ENCODE measurements at regions not wholly inside any gene's neighbourhood (a gene's known extent, or its start where the extent isn't known, plus 50 kb on each side); places are given as distances from the start of the nearest gene placed in this dataset.
"Not testable (repeated sequence)": the region's sequence is repeated elsewhere in the genome, so short reads cannot be mapped to it uniquely, and the experiment has no call there.

DNA sequence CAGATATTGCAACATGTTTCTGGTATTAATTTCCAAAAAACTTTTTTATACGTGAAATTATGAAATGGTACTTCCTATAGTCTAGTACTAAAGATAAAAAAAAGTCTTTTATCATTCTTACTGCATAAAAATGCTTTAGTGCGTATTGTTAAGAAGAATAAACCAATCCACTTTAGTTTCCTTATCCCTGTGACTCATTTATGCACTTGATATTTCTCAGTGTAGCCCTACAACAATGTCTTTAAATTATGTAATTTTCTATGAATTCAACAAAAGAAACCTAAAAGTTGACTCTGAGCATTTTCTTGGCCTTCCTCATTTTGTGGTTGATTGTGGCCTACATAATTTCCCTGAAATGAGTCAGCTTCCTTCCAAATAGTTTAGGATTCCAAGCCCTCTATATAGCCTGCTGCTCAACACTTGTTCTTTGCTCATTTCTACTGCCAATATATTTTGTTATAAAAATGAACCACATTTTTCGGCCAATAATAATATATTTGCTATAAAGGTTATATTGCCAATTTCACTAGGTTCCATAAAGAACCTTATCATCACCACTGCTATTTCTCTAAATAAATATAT lies 961.7 kb upstream of the ADAMTS5 start:
- not testable (repeated sequence) for DNase-seq

DNA sequence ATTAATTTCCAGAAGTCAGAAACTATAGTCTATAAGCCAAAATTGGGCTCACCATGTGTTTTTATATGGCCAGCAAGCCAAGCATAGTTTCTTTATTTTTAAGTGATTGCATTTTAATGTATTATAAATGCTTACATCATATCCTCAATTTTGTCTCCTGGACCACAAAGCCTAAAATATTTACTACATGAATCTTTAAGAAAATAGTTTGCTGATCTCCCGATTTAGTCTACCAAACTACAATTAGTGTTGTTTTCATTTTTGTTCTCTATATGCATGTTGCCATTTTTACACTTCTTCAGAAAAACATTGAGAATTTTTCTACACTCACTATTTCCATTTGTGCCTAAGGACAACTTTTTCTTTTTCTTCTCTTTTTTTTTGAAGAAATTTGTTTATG lies 954.5 kb upstream of the ADAMTS5 start:
- DNase-seq = not testable (repeated sequence)

DNA sequence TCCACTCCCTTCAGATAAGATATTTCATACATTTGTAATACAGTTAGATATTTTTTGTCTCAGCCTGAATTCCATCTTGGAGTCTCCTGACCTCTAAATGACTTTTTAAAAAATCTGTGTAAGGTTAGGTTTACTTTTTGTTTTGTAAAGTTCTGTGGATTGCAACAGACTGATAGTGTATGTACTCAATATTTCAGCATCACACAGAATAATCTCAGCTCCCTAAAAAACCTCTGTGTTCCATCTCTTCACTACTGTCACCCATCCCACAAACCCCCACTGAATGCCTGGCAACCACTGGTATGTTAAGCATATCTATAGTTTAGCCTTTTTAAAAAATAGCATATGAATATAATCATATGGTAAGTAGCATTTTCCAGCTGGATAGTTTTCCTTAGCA lies 951.1 kb upstream of the ADAMTS5 start:
- DNase-seq = not testable (repeated sequence)

DNA sequence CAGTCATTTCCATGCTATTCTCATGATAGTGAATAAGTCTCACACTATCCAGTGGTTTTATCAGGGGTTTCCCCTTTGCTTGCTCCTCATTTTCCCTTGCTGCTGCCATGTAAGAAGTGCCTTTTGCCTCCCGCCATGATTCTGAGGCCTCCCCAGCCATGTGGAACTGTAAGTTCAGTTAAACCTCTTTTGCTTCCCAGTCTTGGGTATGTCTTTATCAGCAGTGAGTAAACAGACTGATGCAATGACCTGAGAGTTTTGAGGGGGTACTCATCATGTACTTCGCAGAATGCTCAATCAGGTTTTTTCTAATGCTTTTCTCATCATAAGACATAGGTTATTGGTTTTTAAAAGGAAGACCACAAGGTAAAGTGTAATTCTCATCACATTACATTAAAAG lies 949.4 kb upstream of the ADAMTS5 start:
- DNase-seq = not testable (repeated sequence)

DNA sequence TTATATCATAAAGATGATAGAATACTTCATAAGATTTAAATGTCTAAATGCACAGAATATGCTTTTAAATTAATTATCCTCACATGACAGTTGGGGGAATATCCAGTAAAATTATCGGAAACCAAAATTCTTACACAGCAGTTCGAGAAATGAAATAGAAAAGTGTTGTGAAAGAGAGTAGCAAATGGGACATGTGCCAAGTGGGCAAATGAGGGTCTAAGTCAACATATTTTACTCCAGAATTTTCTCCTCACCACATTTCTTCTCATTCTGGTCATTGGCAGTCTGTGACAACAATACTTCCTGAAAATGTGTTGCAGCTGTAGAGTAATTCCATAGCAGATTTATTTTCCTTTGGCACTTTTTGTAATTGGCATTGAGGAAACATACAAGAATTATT lies 945.2 kb upstream of the ADAMTS5 start:
- DNase-seq = not testable (repeated sequence)

DNA sequence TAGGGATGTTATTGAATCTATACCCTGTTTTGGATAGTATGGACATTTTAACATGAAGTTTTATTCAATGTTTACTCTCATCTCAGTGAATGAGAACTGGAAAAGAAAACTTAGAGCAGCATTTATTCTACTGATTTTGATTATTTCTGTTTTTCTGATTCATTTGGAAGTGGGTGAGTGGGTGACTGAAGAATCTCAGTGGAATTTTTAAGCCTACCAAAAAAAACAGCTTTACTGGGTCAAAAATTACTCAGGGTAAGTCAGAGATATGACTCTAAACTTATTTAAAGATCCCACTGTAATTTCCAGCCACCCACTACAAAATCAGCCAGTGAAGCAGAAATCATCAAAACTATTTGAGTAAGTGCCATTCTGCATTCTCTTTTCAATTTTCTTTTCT lies 942.6 kb upstream of the ADAMTS5 start:
- DNase-seq = not testable (repeated sequence)

DNA sequence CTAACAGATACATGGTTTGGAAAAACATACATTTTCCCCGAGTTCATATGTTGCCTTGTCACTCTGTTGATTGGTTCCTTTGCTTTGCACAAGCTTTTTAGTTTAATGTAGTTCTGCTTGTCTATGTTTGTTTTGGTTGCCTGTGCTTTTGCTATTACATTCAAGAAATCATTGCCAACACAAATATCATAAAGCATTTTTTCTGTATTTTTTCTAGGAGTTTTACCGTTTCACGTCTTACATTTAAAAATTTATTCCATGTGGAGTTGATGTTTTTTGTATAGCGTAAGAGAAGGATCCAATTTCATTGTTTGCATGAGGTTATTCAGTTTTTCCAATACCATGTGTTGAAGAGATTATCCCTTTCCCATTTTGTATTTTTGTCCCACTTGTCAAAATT lies 941.9 kb upstream of the ADAMTS5 start:
- DNase-seq = not testable (repeated sequence)

DNA sequence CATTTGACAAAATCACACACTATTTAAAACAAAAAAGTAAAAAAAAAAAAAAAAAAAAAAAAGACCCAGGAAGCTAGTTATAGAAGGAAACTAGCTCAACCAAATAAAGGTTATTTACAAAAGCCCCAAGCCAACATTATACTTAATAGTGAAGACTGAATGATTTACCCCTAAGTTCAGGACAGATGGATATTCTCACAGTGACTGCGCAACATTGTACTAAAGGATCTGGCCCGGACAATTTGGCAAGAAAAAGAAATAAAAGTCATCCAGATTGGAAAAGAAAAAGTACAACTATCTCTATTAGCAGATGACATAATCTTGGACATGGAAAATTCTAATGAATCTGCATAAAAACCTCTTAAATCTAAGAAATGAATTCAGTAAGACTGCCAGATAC lies 936.0 kb upstream of the ADAMTS5 start:
- not testable (repeated sequence) for DNase-seq

DNA sequence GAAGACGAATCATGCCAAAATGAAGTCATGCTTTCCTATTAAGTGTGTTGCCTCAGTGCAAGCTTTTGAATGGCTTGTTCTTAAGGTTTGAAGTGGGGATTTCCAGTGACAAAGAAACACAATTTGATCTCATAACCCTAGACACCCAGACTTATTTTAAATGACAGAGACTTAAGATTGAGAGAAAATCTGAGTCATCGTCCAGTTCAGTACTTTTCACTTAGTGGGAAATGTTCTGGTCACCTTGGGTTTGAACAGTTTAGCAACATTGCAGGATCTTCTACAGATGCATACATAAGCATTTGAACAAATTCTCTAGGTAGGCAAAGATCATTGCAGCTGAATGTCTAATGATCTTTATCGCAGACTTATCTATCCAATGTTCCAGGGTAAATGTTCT lies 926.7 kb upstream of the ADAMTS5 start:
- not testable (repeated sequence) for DNase-seq

DNA sequence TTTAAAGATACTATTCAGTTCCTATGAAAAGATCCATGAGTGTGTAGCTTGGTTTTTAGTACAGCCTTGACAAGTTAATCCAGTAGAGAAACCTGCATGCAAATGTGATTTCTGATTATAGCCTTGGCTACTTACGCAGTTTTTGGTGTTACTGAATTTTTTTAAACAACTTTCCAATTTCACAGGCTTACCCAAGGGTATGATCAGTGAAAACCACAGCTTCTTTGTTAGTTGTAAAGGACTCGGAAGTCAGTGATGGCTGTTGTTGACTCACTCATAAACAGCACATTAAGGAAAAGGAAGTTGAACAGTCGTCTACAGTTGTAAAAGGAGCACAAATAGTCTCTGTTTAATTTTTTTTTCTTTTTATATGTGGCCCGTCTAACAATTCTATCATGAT lies 924.6 kb upstream of the ADAMTS5 start:
- DNase-seq = not testable (repeated sequence)

DNA sequence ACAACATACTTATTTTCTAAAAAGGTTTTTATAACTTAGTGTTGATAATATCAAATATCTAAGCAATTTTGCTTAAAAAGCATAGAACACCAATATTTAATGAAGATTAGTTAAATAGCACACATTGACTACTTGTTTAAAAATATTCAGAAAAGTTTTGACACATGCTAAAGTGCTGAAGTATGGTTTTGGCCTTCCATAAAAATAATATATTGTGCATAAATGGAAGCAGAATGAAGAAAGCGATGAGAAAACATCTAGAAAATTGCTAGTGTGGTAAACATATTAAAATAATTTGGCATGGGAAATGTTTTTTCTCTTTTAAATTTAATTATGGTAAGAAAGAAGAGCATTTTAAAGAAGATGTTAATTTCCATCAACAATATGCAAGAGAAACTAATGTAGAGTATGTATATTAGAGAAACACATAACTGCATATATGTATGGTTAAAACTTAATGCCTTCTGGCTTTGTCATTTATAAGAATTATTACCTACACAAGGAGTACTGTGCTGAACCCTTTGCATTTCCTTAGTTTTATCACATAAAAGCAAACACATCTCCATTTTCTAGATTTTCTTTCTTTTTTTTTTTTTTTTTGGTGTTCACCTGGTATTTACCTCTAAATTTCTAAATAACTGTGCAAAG lies 921.0 kb upstream of the ADAMTS5 start:
- DNase-seq = not testable (repeated sequence)

DNA sequence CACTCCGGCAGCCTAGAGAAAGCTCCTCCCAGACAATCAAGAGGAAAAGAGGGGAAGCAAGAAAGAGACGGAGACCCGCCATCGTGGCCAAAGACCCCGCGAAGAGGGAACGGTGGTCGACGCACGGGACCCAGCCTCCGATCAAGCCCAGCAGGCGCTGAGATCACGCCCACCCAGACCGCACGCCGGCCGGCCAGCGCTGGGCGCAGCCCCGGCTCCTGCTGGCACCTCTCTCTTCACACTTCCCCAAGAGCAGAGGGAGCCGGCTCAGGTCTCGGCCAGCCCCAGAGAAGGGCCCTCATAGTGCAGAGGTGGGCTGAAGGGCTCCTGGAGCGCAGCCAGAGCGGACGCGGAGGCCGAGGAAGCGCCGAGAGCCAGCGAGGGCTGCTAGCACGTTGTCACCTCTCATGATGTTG lies 918.4 kb upstream of the ADAMTS5 start:
- no peak for DNase-seq

DNA sequence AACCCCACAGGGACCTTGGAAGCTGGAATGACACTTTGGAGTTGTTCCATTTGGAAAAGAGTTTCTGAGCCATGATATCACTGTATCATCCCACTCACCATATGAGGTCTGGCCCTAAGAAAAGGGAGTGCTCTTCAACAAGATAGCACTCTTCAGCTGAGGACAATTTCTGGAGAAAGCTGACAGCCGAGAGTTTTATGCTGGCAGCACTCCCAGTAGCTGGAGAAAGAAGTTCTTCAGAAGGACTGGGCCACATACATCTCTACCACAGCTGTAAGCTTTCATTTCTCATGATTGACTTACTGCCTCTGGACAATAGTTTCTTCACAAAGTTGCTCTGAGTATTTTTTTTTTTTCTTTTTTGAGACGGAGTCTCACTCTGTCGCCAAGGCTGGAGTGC lies 914.4 kb upstream of the ADAMTS5 start:
- not testable (repeated sequence) for DNase-seq

DNA sequence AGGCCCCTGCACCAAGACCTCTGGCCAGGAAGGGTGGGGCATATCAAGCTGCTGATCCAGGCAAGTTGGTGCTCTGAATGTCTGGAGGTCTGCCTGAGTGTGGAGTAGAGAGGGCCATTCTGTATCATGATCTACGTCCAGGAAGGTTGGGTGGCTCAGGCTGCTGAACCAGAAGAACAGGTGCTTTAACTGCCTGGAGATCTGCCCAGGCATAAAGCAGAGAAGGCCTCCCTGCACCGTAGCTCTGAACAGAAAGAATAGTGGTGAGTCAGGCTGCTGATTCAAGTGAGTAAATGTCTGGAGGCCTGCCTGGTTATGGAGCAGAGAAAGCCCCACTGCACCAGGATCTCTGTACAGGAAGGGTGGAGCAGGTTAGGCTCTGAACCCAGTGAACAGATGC lies 905.5 kb upstream of the ADAMTS5 start:
- DNase-seq = not testable (repeated sequence)

DNA sequence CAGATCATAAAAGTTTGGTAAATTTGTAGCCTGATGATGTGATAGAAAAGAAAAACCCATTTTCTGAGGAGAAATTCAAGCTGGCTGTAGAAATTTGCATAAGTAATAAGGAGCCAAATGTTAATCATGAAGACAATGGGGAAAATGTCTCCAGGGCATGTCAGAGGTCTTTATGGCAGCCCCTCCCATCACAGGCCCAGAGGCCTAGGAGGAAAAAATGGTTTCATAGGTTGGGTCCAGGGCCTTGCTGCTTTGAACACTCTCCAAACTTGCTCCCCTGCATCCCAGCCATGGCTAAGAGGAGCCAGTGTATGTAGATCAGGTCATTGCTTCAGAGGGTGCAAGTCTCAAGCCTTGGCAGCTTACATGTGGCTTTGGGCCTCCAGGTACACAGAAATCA lies 903.9 kb upstream of the ADAMTS5 start:
- not testable (repeated sequence) for DNase-seq

DNA sequence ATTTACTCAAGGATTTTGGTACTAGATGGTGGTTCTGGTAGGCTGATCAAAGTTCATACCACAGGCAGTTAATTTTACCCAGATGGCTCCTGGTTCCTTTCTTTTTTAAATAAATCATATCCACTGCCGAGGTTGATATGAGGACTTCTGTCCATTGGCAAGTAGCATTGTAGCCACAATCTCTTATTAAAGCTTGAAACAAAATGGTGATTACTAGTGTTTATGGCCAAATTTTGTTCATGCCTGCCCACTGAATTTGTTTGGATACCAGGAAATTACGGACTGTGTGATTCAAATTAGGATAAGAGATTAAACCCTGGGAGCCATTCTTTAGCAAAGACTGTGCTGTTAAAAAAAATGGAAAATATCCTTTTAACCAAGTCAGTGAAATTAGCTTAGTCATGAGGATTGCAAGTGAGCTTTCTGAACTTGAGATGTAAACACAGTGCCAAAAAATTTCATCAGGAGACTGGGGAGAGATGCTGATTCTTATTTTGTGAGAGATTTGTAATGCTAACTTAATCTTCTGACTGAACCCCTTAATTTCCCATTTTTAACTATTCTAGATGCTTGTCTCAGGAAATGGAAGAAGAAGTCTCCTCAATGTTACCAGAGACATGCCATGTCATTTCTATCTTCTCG lies 893.5 kb upstream of the ADAMTS5 start:
- DNase-seq = not testable (repeated sequence)

DNA sequence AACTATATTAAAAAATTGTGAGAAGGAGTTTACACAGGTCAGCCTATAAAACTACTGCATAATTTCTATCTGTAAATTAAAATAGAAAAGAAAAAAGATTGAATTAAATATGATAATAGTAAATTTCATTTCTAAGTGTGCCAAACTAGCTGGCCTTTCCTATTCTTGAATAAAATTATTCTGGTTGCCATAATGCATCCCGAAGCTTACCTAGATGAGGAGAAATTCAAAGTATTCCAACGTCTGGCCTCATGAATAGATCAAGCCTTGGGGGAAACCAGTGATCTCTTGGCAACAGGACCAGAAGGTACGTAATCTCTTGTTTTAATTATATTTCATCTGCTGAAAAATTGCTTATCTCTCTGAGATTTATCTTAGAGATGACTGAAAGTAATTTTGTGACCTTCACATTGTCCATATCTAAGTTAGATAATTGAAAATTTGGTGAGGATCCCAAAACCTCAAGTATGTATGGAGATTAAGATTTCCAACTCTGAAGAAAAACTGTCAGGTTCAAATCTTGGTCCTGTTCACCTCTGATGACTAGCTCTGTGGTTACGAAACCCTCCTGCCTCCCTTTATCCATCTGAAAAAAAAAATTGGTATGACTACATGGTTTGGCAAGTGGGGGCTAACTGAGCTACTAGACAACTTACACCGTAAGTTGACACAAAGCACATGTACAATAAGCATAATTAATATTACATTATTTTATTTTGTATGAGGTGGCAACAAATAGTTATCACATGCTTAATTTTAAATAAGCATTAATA lies 891.4 kb upstream of the ADAMTS5 start:
- not testable (repeated sequence) for DNase-seq

DNA sequence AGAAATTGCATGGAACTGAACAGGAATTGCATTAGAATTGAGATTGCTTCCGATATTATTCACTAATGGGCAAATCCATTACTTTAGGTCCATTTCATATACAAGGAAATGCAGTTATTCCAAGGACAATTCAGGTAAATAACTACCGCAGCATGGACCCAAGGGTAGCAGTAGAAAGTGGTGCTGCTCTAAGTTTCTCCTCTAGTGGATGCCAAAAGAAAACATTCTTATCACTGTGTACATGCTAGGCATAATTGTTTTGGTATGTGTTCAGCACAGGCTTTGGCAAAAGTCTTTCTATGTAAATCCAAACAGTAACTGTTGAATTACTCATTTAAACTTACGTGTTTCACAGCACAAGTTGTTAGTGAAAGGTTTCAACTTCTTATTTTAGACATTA lies 890.1 kb upstream of the ADAMTS5 start:
- DNase-seq = not testable (repeated sequence)

DNA sequence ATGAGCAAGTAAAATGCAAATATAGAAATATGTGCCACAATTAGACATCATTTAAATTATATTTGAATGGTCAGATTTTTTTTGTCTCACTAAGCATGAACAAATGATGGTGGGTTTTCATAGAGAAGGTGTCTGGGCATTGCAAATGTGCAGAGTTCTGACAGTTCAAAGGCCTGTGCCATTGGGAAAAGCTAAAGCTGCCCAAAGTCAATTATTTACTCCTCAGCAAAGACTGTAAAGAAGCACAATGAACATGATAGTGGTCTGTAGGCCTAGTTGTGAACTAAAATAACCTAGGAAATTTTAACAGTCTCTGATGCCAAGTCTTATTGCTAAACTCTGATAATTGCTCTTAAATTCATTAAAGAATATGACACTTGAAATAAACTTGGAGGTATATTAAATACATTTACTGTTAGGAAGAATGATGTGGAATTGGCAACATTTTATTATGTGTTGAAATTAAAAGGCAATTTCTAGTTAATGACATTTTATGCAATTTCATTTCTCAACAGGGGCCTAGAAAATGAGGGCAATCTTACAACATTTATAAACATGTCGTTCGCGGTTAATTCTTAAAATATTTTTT lies 874.3 kb upstream of the ADAMTS5 start:
- no peak for DNase-seq

DNA sequence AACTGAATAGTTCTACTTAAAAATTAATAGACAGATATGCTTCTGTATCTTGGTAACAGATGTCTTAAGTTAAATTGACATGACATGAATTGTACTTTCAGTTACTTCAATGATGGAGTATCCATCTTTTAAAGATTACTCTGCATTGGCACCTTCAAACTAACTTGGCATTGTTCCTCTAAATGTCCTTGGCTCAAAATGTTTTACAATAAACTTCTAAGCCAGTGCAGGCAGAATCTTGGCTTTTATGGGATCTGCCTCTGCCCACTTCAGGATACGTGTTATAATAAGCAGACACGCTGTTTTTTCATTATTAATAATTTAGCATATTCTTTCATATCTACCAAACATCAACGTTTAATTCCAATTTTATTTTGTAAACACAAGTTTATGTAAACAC lies 873.4 kb upstream of the ADAMTS5 start:
- DNase-seq = no peak

DNA sequence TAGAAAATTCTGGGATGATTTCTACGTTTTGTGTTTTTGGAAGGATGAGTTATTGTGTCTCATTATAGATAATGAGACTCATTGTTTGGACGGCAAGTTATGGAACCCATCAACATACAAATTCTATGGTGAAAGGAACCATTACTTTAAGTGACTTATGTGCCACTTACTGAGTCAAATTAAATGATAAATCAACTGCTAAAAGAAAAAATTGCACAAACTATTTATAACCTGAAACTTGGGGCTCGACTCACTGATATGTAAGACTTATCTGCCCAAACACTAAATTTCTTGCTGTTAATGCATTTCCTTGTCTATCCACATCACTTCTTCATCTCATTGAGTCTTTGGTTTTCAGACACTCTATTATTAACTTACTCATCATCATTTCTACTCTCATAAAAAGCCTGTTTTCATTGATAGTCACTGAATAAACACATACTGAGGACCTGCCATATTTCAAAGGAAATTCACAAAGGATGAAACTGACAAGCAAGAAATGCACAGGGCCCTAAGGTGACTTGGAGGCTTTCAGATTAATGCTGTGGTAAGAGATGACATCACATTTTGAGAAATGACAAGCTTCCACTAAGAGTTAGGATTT lies 872.7 kb upstream of the ADAMTS5 start:
- DNase-seq = no peak

DNA sequence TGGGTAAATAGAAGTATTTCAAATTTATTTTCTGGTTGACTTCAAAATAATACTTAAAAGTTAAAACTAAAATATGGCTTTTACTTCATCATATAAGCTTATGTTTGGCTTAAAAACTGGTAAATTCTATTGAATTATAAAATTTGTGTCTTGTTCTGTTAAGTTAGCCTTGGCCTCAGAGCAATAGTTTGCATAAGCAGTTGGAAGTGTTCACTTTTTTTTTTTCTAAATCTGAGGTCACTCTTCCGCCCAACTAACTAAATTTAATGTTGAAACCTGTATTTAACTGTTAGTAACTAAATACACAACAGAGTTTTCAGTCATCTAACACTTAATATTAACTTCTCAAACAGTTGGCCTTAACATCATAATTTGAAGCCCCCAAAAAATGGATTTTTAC lies 871.7 kb upstream of the ADAMTS5 start:
- DNase-seq = no peak

DNA sequence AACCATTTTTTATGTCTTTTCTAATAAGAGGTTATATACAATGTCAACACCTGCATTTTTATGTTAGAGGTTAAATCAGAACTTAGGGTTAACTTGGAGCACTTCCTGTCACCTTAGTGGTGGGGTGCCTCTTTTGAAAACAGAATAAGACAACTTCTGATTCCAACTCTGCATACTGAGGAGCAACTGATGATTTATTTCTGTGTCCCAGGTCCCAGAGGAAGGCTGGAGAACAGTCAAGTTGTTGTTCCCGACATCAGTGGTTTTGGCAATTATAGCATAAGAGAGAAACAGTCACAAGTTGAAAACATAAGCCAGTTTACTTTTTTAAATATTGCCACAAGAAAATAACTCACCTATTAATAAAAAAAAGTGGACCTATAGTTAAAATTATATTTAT lies 871.0 kb upstream of the ADAMTS5 start:
- DNase-seq = no peak

Data from right forelimb (tissue), 1 donor.